Adrenal gland (tissue), 5 donors: ENCODE measurements at regions not wholly inside any gene's neighbourhood (a gene's known extent, or its start where the extent isn't known, plus 50 kb on each side); places are given as distances from the start of the nearest gene placed in this dataset.

Source experiments
- POLR2A ChIP-seq, 2 donors: fragments of 450-650 bp; IDR thresholded peaks; one replicate each; pipeline ENCODE4 v1.6.1; 2017; ENCODE audit warnings: antibody characterized with exemption in 2 of 2, mild to moderate bottlenecking in 2 of 2, moderate library complexity in 1 of 2
- TF ChIP-seq, protein P1 (sequence below), 6 experiments: fragments of 450-650 bp in 4 of 6; fragments of 200-600 bp in 2 of 6; sonication (generic) in 1 of 6; IDR thresholded peaks; 1 replicate in 5 of 6; 2 replicates in 1 of 6; pipeline versions ENCODE4 v1.5.1 to v1.8.0; 2016 to 2021; ENCODE audit warnings: antibody characterized with exemption in 6 of 6, mild to moderate bottlenecking in 2 of 6, moderate library complexity in 1 of 6
- donor health status: DM: no; HTN: no; CAD: no.

DNA sequence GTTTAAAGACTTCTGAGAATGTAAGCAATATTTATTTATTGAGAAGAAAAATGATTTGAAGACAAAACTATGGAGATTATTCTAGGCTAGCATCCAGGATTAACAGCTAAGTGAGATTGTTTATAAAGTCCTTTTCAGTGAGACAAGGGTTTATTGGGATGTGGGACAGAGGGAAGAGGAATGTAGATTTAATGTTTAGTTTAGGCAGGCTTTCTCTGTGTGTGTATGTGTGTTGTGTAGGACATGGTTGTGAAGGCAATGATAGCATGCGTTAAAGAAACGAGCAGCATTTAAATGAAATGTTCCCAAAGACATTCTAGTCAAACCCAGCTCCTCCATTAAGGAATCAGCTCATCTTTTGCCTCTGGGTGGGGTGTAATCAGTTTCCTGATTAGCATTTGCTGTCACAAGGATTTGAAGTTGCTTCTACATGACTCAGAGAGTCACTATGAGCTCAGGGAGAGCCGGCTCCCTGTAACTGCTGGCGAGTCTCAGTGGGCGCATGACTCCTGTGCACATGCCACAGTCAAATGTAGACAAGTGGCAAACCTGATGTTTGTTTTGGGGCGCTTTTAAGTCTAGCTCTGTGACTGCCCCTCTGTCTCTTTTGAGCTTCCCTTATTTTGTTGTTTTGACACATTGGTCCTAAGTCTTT lies 442.2 kb upstream of the CELF4 start:
- TF ChIP-seq, protein P1, sequence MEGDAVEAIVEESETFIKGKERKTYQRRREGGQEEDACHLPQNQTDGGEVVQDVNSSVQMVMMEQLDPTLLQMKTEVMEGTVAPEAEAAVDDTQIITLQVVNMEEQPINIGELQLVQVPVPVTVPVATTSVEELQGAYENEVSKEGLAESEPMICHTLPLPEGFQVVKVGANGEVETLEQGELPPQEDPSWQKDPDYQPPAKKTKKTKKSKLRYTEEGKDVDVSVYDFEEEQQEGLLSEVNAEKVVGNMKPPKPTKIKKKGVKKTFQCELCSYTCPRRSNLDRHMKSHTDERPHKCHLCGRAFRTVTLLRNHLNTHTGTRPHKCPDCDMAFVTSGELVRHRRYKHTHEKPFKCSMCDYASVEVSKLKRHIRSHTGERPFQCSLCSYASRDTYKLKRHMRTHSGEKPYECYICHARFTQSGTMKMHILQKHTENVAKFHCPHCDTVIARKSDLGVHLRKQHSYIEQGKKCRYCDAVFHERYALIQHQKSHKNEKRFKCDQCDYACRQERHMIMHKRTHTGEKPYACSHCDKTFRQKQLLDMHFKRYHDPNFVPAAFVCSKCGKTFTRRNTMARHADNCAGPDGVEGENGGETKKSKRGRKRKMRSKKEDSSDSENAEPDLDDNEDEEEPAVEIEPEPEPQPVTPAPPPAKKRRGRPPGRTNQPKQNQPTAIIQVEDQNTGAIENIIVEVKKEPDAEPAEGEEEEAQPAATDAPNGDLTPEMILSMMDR (IDR thresholded peaks at IDR 0.05): no peak
- no peak for TF ChIP-seq POLR2A (IDR thresholded peaks at IDR 0.05)
